Prostate gland (tissue), 2 donors: ENCODE measurements at regions not wholly inside any gene's neighbourhood (a gene's known extent, or its start where the extent isn't known, plus 50 kb on each side); places are given as distances from the start of the nearest gene placed in this dataset.
"Not testable (repeated sequence)": the region's sequence is repeated elsewhere in the genome, so short reads cannot be mapped to it uniquely, and the experiment has no call there.

Experiments
- CTCF ChIP-seq, 4 experiments: fragments of 200-600 bp in 2 of 4; fragments of 450-650 bp in 2 of 4; sonication (generic) in 2 of 4; IDR thresholded peaks; 1 replicate in 3 of 4; 2 replicates in 1 of 4; pipeline ENCODE4 v1.5.1; 2016 to 2019; ENCODE audit warnings: antibody characterized with exemption in 4 of 4, mild to moderate bottlenecking in 2 of 4, moderate library complexity in 2 of 4
- POLR2AphosphoS5 ChIP-seq: sonication (generic); formaldehyde crosslinking; IDR thresholded peaks from one replicate; pipeline ENCODE4 v1.6.1; 2017; ENCODE audit warnings: antibody characterized with exemption

- not testable (repeated sequence) for TF ChIP-seq CTCF (IDR thresholded peaks at IDR 0.05); POLR2AphosphoS5
These were observed 1135.3 kb downstream of the RPIA start for GRCh38 chr2:89826741-89827140.
